Gastroesophageal sphincter (tissue), 4 donors: ENCODE measurements at regions not wholly inside any gene's neighbourhood (a gene's known extent, or its start where the extent isn't known, plus 50 kb on each side); places are given as distances from the start of the nearest gene placed in this dataset.
A peak's percentile ranks its signal among the peaks of the same experiment; 100 is the strongest.

ENCODE experiments used
- ATAC-seq: fragments of 150-250 bp; one replicate; pipeline ENCODE4 v1.9.1; 2016; ENCODE audit warnings: mild to moderate bottlenecking, moderate library complexity
- H3K27ac ChIP-seq, 4 donors: fragments of 200-600 bp; sonication (generic) in 3 of 4; 1 replicate in 3 of 4; 2 replicates in 1 of 4; pipeline ENCODE4 v1.5.1; 2016 to 2019
- H3K27me3 ChIP-seq: fragments of 200-600 bp; sonication (generic); one replicate; pipeline ENCODE4 v1.5.1; 2019
- H3K36me3 ChIP-seq, 2 donors: fragments of 200-600 bp; sonication (generic); one replicate each; pipeline ENCODE4 v1.5.1; 2019; ENCODE audit warnings: control low read depth in 1 of 2
- H3K4me1 ChIP-seq, 3 donors: fragments of 200-600 bp; sonication (generic); 1 replicate in 2 of 3; 2 replicates in 1 of 3; pipeline ENCODE4 v1.5.1; 2016 to 2019; ENCODE audit warnings: control low read depth in 2 of 3
- H3K4me3 ChIP-seq, 2 donors: fragments of 200-600 bp; sonication (generic); one replicate each; pipeline ENCODE4 v1.5.1; 2019; ENCODE audit warnings: mild to moderate bottlenecking in 1 of 2, moderate library complexity in 1 of 2
- H3K9me3 ChIP-seq, 3 donors: fragments of 200-600 bp; sonication (generic); one replicate each; pipeline ENCODE4 v1.5.1; 2017 to 2019; ENCODE audit warnings: control low read depth in 2 of 3
- EP300 ChIP-seq: sonication (generic); formaldehyde crosslinking; IDR thresholded peaks from one replicate; pipeline ENCODE4 v1.6.1; 2017; ENCODE audit warnings: antibody characterized with exemption, mild to moderate bottlenecking
- POLR2A ChIP-seq, 2 donors: fragments of 450-650 bp; IDR thresholded peaks; one replicate each; pipeline ENCODE4 v1.6.1; 2017; ENCODE audit warnings: antibody characterized with exemption in 2 of 2, mild to moderate bottlenecking in 2 of 2, moderate library complexity in 1 of 2
- POLR2AphosphoS5 ChIP-seq: sonication (generic); formaldehyde crosslinking; IDR thresholded peaks from one replicate; pipeline ENCODE4 v1.6.1; 2017; ENCODE audit warnings: antibody characterized with exemption
- WGBS, 2 donors: methylation state at CpG; one replicate each; pipeline ENCODE4 v1.1.5; 2018; ENCODE audit warnings: low coverage in 1 of 2; 5-methylcytosine and 5-hydroxymethylcytosine counted together
- TF ChIP-seq, protein P1 (sequence below), 4 experiments: fragments of 200-600 bp in 2 of 4; fragments of 450-650 bp in 2 of 4; sonication (generic) in 1 of 4; IDR thresholded peaks; one replicate each; pipeline ENCODE4 v1.5.1; 2017 to 2019; ENCODE audit warnings: antibody characterized with exemption in 4 of 4, mild to moderate bottlenecking in 2 of 4, moderate library complexity in 2 of 4

DNA sequence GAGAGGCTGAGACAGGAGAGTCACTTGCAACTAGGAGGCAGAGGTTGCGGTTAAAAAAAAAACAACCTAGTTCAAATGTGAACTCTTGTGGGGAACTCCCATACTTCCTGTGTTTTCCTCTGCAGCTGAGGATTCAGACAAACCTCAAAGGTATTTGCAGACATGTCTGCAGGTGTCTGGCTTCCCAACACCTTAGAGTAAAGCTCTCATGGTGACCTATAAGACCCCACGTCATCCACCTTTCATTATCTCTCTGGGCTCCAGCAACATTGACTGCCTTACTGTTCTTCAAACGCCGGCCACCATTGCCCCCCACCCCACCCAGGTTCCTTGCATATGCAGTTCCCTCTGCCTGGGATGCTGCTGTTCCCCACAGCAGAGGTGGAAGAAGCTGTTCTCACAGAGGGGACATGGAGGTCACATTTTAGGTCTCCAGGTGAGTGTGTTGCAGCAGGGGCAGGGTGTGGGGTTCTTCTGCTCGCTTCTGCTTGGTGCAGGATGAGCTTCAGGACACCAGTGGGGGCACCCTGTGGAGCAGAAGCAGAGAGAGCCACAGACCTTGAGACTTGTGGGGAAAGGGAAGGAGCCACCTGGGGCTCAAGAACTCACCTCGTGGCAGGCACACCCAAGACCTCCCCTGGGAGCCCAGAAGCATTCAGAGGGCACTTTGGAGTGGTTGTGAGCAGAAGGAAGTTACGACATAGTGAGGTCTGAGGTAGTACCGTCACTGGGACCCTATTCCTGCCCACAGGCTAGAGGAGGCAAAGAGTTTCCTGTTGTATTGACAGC lies 203.2 kb downstream of the CSNK2A3 start:
- no peak for TF ChIP-seq EP300
- no peak for TF ChIP-seq POLR2AphosphoS5
- TF ChIP-seq, protein P1, sequence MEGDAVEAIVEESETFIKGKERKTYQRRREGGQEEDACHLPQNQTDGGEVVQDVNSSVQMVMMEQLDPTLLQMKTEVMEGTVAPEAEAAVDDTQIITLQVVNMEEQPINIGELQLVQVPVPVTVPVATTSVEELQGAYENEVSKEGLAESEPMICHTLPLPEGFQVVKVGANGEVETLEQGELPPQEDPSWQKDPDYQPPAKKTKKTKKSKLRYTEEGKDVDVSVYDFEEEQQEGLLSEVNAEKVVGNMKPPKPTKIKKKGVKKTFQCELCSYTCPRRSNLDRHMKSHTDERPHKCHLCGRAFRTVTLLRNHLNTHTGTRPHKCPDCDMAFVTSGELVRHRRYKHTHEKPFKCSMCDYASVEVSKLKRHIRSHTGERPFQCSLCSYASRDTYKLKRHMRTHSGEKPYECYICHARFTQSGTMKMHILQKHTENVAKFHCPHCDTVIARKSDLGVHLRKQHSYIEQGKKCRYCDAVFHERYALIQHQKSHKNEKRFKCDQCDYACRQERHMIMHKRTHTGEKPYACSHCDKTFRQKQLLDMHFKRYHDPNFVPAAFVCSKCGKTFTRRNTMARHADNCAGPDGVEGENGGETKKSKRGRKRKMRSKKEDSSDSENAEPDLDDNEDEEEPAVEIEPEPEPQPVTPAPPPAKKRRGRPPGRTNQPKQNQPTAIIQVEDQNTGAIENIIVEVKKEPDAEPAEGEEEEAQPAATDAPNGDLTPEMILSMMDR (IDR thresholded peaks at IDR 0.05), result no peak
- no peak for TF ChIP-seq POLR2A (IDR thresholded peaks at IDR 0.05)

DNA sequence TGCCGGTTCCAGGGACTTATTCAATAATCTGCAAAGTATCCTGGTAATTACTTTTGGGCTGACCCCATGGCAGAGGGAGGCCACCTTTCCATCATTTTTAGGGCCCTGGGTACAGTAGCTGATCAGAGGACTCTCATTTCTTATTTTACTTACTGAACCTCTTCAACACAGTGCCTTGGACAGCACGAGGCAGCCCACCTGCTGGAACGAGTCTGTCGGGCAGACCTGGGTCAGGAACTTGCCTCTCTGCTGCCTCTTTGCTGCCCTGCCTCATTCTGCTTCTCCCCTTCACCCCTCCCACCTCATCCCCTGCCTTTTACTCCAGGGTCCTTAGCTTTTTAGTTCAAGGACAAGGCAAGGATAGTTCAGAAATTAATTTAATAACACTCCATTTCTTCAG lies 204.5 kb downstream of the CSNK2A3 start:
- no peak for ATAC-seq
- no peaks in the 10 kb centered on the region for H3K9me3 ChIP-seq
- peaks cover 4 to 29% (median 16%) of the 10 kb centered on the region in 3 donors for H3K4me1 ChIP-seq
- H3K36me3 ChIP-seq, result no peaks in the 10 kb centered on the region
- H3K27me3 ChIP-seq, result no peaks in the 10 kb centered on the region
- no peak overlapping the region for H3K4me3 ChIP-seq
- no peak for TF ChIP-seq POLR2A (IDR thresholded peaks at IDR 0.05)
- TF ChIP-seq, protein P1 (IDR thresholded peaks at IDR 0.05), result no peak
- TF ChIP-seq POLR2AphosphoS5, result no peak
- TF ChIP-seq EP300, result no peak
- H3K27ac ChIP-seq, result peak overlapping the region; percentile 62 to 82 (median 79)
- WGBS, 2 donors, result 60 to 61% methylated on average over 3 to 4 of the region's 4 CpGs

More for the DNA sequence above, 203.2 kb downstream of the CSNK2A3 start:
- no peaks in the 10 kb centered on the region for H3K9me3 ChIP-seq
- 96 to 100% methylated on average over 2 to 4 of the region's 8 CpGs for WGBS, 2 donors
- H3K4me3 ChIP-seq, result no peak overlapping the region
- H3K27ac ChIP-seq, result peak overlapping the region in 1 of 4 donors; percentile 78
- H3K36me3 ChIP-seq, result no peaks in the 10 kb centered on the region
- ATAC-seq, result no peak
- peaks cover 4 to 29% (median 16%) of the 10 kb centered on the region in 3 donors for H3K4me1 ChIP-seq
- no peaks in the 10 kb centered on the region for H3K27me3 ChIP-seq

DNA sequence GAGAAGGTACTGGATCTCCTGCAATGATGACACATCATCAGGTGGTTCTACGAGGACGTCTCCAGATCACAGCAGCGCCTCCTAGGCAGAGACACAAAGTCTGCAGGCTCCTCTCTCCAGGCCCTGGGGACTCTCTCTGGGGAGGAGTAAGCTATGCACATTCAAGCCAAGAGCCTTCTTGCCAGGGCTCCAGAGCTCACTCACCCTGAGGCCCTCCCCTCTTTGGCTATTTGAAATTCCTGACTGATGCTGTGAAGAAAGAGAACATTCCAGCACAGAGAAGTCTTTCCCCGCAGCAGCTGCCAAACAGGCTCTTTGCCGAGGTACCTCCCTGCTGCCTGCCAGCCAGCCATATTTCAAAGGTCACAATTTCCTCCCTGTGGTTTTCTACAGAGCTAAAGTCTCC lies 204.9 kb downstream of the CSNK2A3 start:
- WGBS, 2 donors, result 0 to 4% methylated on average over 2 of the region's 5 CpGs
- Histone ChIP-seq H3K4me1 (peaks cover 4 to 32% (median 16%) of the 10 kb centered on the region in 3 donors), H3K4me3 (no peak overlapping the region), H3K27ac (peak overlapping the region; percentile 44 to 82 (median 80)), H3K9me3 (no peaks in the 10 kb centered on the region), H3K27me3 (no peaks in the 10 kb centered on the region), H3K36me3 (no peaks in the 10 kb centered on the region)
- TF ChIP-seq EP300 (no peak), POLR2AphosphoS5 (peak; percentile 96)
- TF ChIP-seq, protein P1 (IDR thresholded peaks at IDR 0.05), result peak in 3 of 4 experiments; percentile 64 to 74 (median 68)
- ATAC-seq, result peak; percentile 97

DNA sequence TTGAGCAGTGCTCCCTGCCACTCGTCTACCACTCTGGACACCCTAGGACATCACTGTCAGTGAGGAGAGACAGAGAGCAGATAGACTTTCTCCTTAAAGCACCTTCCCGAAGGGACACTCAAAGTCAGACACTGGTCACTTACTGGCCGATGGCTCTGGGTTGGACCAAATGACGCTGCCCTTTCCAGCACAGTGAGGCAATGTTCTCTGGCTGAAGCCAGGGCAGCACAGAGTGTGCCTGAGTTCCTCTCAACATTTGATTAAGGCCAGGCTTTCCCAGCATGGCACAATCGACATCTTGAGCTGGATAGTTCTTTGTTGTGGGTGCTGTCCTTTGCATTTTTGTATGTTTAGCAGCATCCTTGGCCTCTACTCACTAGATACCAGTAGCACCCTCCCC lies 206.2 kb downstream of the CSNK2A3 start:
- Histone ChIP-seq H3K27ac (peak overlapping the region in 2 of 4 donors; percentile 12 to 80), H3K4me3 (no peak overlapping the region), H3K27me3 (no peaks in the 10 kb centered on the region), H3K9me3 (no peaks in the 10 kb centered on the region), H3K4me1 (peaks cover 4 to 45% (median 22%) of the 10 kb centered on the region in 3 donors), H3K36me3 (no peaks in the 10 kb centered on the region)
- WGBS, 2 donors, result 79 to 94% methylated on average over 2 to 4 of the region's 5 CpGs
- TF ChIP-seq EP300 (no peak), POLR2AphosphoS5 (peak; percentile 50)
- ATAC-seq, result no peak

DNA sequence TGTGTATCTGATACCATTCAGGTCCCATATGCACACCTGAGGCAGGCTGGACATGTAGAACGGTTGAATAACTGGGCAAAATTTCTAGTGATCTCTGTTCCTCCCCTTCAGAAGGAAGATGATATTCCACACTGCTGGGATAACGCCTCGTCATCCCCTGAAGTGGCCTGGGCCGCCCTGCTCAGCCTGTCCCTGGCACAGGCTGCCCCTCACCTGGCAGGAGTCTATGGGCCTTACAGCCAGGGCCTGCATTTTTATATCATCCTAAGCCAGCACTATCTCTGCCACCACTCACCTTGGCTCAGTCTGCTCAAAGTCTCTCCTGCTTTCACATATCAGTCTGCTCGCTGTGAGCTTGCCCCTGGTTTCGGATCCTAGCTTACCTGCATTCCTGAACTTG lies 209.2 kb downstream of the CSNK2A3 start:
- no peak for ATAC-seq
- H3K36me3 ChIP-seq, result no peaks in the 10 kb centered on the region
- H3K27ac ChIP-seq, result peak overlapping the region in 1 of 4 donors; percentile 74
- TF ChIP-seq, protein P1 (IDR thresholded peaks at IDR 0.05), result no peak
- no peak for TF ChIP-seq EP300
- TF ChIP-seq POLR2AphosphoS5, result no peak
- no peak for TF ChIP-seq POLR2A (IDR thresholded peaks at IDR 0.05)
- H3K9me3 ChIP-seq, result no peaks in the 10 kb centered on the region
- no peaks in the 10 kb centered on the region for H3K27me3 ChIP-seq
- H3K4me3 ChIP-seq, result no peak overlapping the region
- 95 to 100% methylated on average over 2 to 6 of the region's 6 CpGs for WGBS, 2 donors
- peaks cover 14 to 55% (median 30%) of the 10 kb centered on the region in 3 donors for H3K4me1 ChIP-seq
